ENCODE measurements at regions not wholly inside any gene's neighbourhood (a gene's known extent, or its start where the extent isn't known, plus 50 kb on each side); places are given as distances from the start of the nearest gene placed in this dataset.

- TF ChIP-seq ATF1 (CRISPR knock-in tag; IDR thresholded peaks at IDR 0.05) (no peak), RELA (CRISPR knock-in tag; IDR thresholded peaks at IDR 0.05; ENCODE audit: borderline replicate concordance) (no peak), TP53 (CRISPR knock-in tag; IDR thresholded peaks at IDR 0.05) (no peak)
Measured at GRCh38 chr5:155114655-155115054, 101.1 kb downstream of the KIF4B start (continued).

- Mint-ChIP-seq H3K27ac (no peak overlapping the region), H3K4me3 (no peak overlapping the region), H3K4me1 (no peaks in the 10 kb centered on the region), H3K36me3 (peaks cover 18% of the 10 kb centered on the region), H3K9me3 (peaks cover 32% of the 10 kb centered on the region), H3K27me3 (ENCODE audit: low read depth) (no peaks in the 10 kb centered on the region)
- ATAC-seq (no peak), DNase-seq (ENCODE audit: low spot score) (no peak)
- CTCF ChIA-PET = no interaction called here
- POLR2A ChIA-PET = no interaction called here
- no peak for TF ChIP-seq TCF7 (CRISPR knock-in tag; IDR thresholded peaks at IDR 0.05; ENCODE audit: low read depth)
- TF ChIP-seq JUN (CRISPR knock-in tag; IDR thresholded peaks at IDR 0.05) = no peak
- TF ChIP-seq ZMAT4 (CRISPR knock-in tag; IDR thresholded peaks at IDR 0.05) = no peak
- no peak for TF ChIP-seq PRRX2 (CRISPR knock-in tag; IDR thresholded peaks at IDR 0.05)
- TF ChIP-seq ZBTB21 (CRISPR knock-in tag; IDR thresholded peaks at IDR 0.05; ENCODE audit: borderline replicate concordance) = no peak
- no peak for TF ChIP-seq GRHL2 (CRISPR knock-in tag; IDR thresholded peaks at IDR 0.05; ENCODE audit: insufficient replicate concordance, severe bottlenecking)
- TF ChIP-seq USF2 (CRISPR knock-in tag; IDR thresholded peaks at IDR 0.05) = no peak
- no peak for TF ChIP-seq ZNF532 (CRISPR knock-in tag; IDR thresholded peaks at IDR 0.05; ENCODE audit: borderline replicate concordance)
- no peak for TF ChIP-seq RELA (CRISPR knock-in tag; IDR thresholded peaks at IDR 0.05; ENCODE audit: borderline replicate concordance)
- TF ChIP-seq CREB1 (CRISPR knock-in tag; IDR thresholded peaks at IDR 0.05) = no peak
- no peak for TF ChIP-seq ZNF396 (CRISPR knock-in tag; IDR thresholded peaks at IDR 0.05; ENCODE audit: borderline replicate concordance)
- TF ChIP-seq EMX1 (CRISPR knock-in tag; IDR thresholded peaks at IDR 0.05) = no peak
- no peak for TF ChIP-seq FOXP4 (CRISPR knock-in tag; IDR thresholded peaks at IDR 0.05)
- no peak for TF ChIP-seq SP1 (CRISPR knock-in tag; conservative IDR thresholded peaks at IDR 0.05)
- no peak for TF ChIP-seq PRDM15 (CRISPR knock-in tag; IDR thresholded peaks at IDR 0.05)
- no peak for TF ChIP-seq IRF2 (CRISPR knock-in tag; IDR thresholded peaks at IDR 0.05; ENCODE audit: borderline replicate concordance, low read depth)
- no peak for TF ChIP-seq OVOL2 (CRISPR knock-in tag; IDR thresholded peaks at IDR 0.05; ENCODE audit: borderline replicate concordance)
- TF ChIP-seq SMAD4 (CRISPR knock-in tag; IDR thresholded peaks at IDR 0.05) = no peak
Measured at GRCh38 chr5:155116456-155117251, 103.1 kb downstream of the KIF4B start.
